WERI-Rb-1 (cell line): ENCODE measurements at regions not wholly inside any gene's neighbourhood (a gene's known extent, or its start where the extent isn't known, plus 50 kb on each side); places are given as distances from the start of the nearest gene placed in this dataset.

ENCODE experiments used
- DNase-seq: peaks from one replicate; pipeline ENCODE4 v3.0.0-alpha.2; 2020
- H3K27ac ChIP-seq: fragments of 250-450 bp; sonication (Bioruptor Pico); 2 replicates; pipeline ENCODE4 v1.5.1; 2020; ENCODE audit warnings: mild to moderate bottlenecking, moderate library complexity
- H3K27me3 ChIP-seq: fragments of 250-450 bp; sonication (Bioruptor Pico); 2 replicates; pipeline ENCODE4 v1.5.1; 2021; ENCODE audit warnings: mild to moderate bottlenecking, low read depth, moderate library complexity; ENCODE audit not compliant: insufficient read depth, severe bottlenecking
- H3K36me3 ChIP-seq: fragments of 250-450 bp; sonication (Bioruptor Pico); 2 replicates; pipeline ENCODE4 v1.5.1; 2020; ENCODE audit warnings: mild to moderate bottlenecking, moderate library complexity
- H3K4me3 ChIP-seq: 2 replicates; pipeline ENCODE4 v1.5.1; 2011; ENCODE audit warnings: low read depth, mild to moderate bottlenecking, control low read depth, low read length
- H3K9me3 ChIP-seq: fragments of 250-450 bp; sonication (Bioruptor Pico); 2 replicates; pipeline ENCODE4 v1.5.1; 2021; ENCODE audit warnings: mild to moderate bottlenecking, moderate library complexity; ENCODE audit not compliant: severe bottlenecking
- TF ChIP-seq, protein P1 (sequence below): IDR thresholded peaks from 2 replicates; pipeline ENCODE4 v1.5.1; 2011; ENCODE audit warnings: low read depth, mild to moderate bottlenecking, control low read depth, inconsistent platforms, low read length

DNA sequence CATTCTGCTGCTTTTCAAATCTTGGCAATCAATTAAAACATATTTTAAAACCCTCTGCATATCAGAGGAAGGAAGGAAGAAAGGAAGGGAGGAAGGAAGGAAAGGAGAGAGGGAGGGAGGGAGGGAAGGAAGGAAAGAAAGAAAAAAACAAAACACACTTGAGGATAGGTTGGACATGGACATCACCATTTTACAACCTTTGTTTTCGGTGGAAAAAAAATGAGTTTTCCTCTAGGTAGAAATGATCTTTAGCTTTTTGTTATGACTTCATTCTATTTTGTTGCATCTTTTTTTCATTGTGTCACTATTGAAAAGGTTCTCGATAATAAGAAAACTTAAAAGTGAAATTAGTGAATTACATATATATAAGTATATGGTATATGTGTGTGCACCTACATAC lies 522.9 kb downstream of the NOVA1 start:
- H3K4me3 ChIP-seq = no peak overlapping the region
- no peak for DNase-seq
- TF ChIP-seq, protein P1, sequence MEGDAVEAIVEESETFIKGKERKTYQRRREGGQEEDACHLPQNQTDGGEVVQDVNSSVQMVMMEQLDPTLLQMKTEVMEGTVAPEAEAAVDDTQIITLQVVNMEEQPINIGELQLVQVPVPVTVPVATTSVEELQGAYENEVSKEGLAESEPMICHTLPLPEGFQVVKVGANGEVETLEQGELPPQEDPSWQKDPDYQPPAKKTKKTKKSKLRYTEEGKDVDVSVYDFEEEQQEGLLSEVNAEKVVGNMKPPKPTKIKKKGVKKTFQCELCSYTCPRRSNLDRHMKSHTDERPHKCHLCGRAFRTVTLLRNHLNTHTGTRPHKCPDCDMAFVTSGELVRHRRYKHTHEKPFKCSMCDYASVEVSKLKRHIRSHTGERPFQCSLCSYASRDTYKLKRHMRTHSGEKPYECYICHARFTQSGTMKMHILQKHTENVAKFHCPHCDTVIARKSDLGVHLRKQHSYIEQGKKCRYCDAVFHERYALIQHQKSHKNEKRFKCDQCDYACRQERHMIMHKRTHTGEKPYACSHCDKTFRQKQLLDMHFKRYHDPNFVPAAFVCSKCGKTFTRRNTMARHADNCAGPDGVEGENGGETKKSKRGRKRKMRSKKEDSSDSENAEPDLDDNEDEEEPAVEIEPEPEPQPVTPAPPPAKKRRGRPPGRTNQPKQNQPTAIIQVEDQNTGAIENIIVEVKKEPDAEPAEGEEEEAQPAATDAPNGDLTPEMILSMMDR = no peak
- no peak overlapping the region for H3K27ac ChIP-seq
- peaks cover 40% of the 10 kb centered on the region for H3K27me3 ChIP-seq
- no peaks in the 10 kb centered on the region for H3K36me3 ChIP-seq
- no peaks in the 10 kb centered on the region for H3K9me3 ChIP-seq

- no peak for DNase-seq
- Histone ChIP-seq H3K27ac (no peak overlapping the region), H3K36me3 (no peaks in the 10 kb centered on the region), H3K27me3 (peaks cover 47% of the 10 kb centered on the region), H3K9me3 (no peaks in the 10 kb centered on the region), H3K4me3 (no peak overlapping the region)
- TF ChIP-seq, protein P1 = no peak
Observed at GRCh38 chr14:26070443-26070842, 527.4 kb downstream of the NOVA1 start.

DNA sequence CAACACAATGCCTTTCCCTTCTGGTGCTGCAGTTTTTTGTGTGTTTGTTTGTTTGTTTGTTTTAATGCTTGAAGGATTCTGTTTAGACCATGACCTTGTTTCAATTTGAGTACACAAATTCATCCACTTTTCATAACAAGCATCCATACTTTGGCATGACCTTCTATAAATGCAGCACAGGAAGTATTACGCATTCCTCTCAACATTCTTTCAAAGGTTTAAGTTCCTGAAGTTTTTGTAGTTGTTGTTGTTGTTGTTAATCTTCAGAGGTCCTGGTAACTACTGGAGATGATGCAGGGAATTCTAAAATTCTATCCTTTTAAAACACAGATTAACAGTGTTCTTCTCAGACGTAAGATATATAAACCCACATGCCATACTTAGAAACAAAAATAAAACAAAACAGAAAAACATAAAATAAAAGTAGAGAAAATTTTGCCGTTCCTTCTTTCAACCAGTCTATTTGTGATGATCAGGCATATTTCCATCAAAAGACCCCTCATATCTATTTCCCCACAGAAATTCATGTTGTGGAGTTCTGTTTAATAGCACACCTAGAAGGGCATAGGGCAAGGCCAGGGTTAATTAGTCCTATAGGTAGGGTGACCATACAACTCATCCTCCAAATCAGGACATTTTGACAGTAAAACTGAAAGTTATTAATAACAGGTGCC lies 529.9 kb downstream of the NOVA1 start:
- peaks cover 51% of the 10 kb centered on the region for H3K27me3 ChIP-seq
- TF ChIP-seq, protein P1 = no peak
- H3K36me3 ChIP-seq = no peaks in the 10 kb centered on the region
- DNase-seq = no peak
- H3K9me3 ChIP-seq = no peaks in the 10 kb centered on the region
- H3K4me3 ChIP-seq = no peak overlapping the region
- H3K27ac ChIP-seq = no peak overlapping the region

- no peaks in the 10 kb centered on the region for H3K36me3 ChIP-seq
- no peak overlapping the region for H3K27ac ChIP-seq
- H3K4me3 ChIP-seq = no peak overlapping the region
- DNase-seq = no peak
- TF ChIP-seq, protein P1 = no peak
- no peaks in the 10 kb centered on the region for H3K9me3 ChIP-seq
- H3K27me3 ChIP-seq = peaks cover 49% of the 10 kb centered on the region
Observed at GRCh38 chr14:26067341-26067740, 530.5 kb downstream of the NOVA1 start.

- no peaks in the 10 kb centered on the region for H3K9me3 ChIP-seq
- DNase-seq = no peak
- H3K27ac ChIP-seq = no peak overlapping the region
- H3K27me3 ChIP-seq = peaks cover 44% of the 10 kb centered on the region
- no peaks in the 10 kb centered on the region for H3K36me3 ChIP-seq
- TF ChIP-seq, protein P1 = no peak
- no peak overlapping the region for H3K4me3 ChIP-seq
Observed at GRCh38 chr14:26056036-26056616, 541.7 kb downstream of the NOVA1 start.

DNA sequence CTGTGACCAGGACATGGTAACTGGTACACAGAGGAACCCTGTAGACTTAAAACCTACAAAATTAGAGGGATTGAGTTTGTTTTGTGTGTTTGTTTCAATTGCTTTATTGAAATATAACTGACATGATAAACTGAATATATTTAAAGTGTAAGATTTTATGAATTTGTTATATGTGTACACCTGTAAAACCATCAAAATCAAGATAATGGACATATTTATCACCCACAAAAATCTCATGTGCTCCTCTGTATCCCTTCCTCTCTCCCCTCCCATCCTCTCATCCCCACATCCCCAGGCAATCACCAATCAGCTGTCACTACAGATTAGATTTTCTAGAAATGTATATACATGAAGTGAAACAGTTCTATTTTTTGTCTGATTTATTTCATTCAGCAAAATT lies 565.5 kb downstream of the NOVA1 start:
- no peaks in the 10 kb centered on the region for H3K36me3 ChIP-seq
- TF ChIP-seq, protein P1 = no peak
- H3K27me3 ChIP-seq = peaks cover 37% of the 10 kb centered on the region
- DNase-seq = no peak
- no peak overlapping the region for H3K4me3 ChIP-seq
- no peak overlapping the region for H3K27ac ChIP-seq
- no peaks in the 10 kb centered on the region for H3K9me3 ChIP-seq
